ENCODE measurements at regions not wholly inside any gene's neighbourhood (a gene's known extent, or its start where the extent isn't known, plus 50 kb on each side); places are given as distances from the start of the nearest gene placed in this dataset.

DNA sequence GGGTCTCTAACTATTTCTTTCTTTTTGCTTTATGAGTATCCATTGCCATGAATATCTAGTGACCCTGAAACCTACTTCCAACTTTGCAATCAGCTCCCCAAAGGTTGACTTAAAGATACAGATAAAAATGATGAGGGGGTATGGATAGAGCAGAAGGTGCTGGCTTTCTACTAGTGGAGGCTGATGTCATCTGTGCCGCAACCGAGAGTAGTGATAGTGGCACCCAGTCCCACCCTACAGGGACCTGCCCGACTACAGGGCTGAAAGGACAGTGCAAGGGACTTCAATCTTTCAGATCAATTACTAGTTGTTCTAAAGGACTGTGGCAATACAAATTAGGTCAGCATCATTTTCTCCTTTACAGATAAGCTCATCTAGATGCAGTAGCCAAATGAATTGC is 806.0 kb downstream of the VRK1 start:
- ATAC-seq (no peak), DNase-seq (no peak)
- H3K4me3 ChIP-seq (ENCODE audit: low read length): no peak overlapping the region
- no peak overlapping the region for H3K27ac ChIP-seq (ENCODE audit: low read length)
- H3K9me3 ChIP-seq (ENCODE audit: control insufficient read depth, low read length): no peaks in the 10 kb centered on the region
- no peaks in the 10 kb centered on the region for H3K27me3 ChIP-seq (ENCODE audit: control insufficient read depth, insufficient read depth)
- 75% methylated on average over 3 of the region's 3 CpGs for WGBS
- no peaks in the 10 kb centered on the region for H3K4me1 ChIP-seq (ENCODE audit: control insufficient read depth, insufficient read depth, low read length)
- intact Hi-C loops (cut with DNase I): no loop called here

GRCh38 chr14:97604731-97605130 is 807.5 kb downstream of the VRK1 start:
- Histone ChIP-seq H3K9me3 (ENCODE audit: control insufficient read depth, low read length) (no peaks in the 10 kb centered on the region), H3K4me1 (ENCODE audit: control insufficient read depth, insufficient read depth, low read length) (no peaks in the 10 kb centered on the region), H3K27me3 (ENCODE audit: control insufficient read depth, insufficient read depth) (no peaks in the 10 kb centered on the region), H3K27ac (ENCODE audit: low read length) (no peak overlapping the region), H3K4me3 (ENCODE audit: low read length) (no peak overlapping the region)
- DNase-seq: no peak
- intact Hi-C loops (cut with DNase I): no loop called here
- ATAC-seq: no peak
- 77% methylated on average over 6 of the region's 6 CpGs for WGBS

- ATAC-seq (no peak), DNase-seq (no peak)
- intact Hi-C loops (cut with DNase I): no loop called here
- WGBS: 72% methylated on average over 3 of the region's 3 CpGs
- H3K4me1 ChIP-seq (ENCODE audit: control insufficient read depth, insufficient read depth, low read length): no peaks in the 10 kb centered on the region
- H3K9me3 ChIP-seq (ENCODE audit: control insufficient read depth, low read length): no peaks in the 10 kb centered on the region
- H3K4me3 ChIP-seq (ENCODE audit: low read length): no peak overlapping the region
- no peak overlapping the region for H3K27ac ChIP-seq (ENCODE audit: low read length)
- no peaks in the 10 kb centered on the region for H3K27me3 ChIP-seq (ENCODE audit: control insufficient read depth, insufficient read depth)
Measured at GRCh38 chr14:97618401-97618800, 821.2 kb downstream of the VRK1 start.

- no peaks in the 10 kb centered on the region for H3K4me1 ChIP-seq (ENCODE audit: control insufficient read depth, insufficient read depth, low read length)
- no peak for ATAC-seq
- H3K27ac ChIP-seq (ENCODE audit: low read length): no peak overlapping the region
- WGBS: 71% methylated on average over 1 of the region's 1 CpG
- no peak for DNase-seq
- intact Hi-C loops (cut with DNase I): no loop called here
- no peak overlapping the region for H3K4me3 ChIP-seq (ENCODE audit: low read length)
- no peaks in the 10 kb centered on the region for H3K27me3 ChIP-seq (ENCODE audit: control insufficient read depth, insufficient read depth)
- H3K9me3 ChIP-seq (ENCODE audit: control insufficient read depth, low read length): no peaks in the 10 kb centered on the region
Measured at GRCh38 chr14:97618917-97619690, 821.9 kb downstream of the VRK1 start.

DNA sequence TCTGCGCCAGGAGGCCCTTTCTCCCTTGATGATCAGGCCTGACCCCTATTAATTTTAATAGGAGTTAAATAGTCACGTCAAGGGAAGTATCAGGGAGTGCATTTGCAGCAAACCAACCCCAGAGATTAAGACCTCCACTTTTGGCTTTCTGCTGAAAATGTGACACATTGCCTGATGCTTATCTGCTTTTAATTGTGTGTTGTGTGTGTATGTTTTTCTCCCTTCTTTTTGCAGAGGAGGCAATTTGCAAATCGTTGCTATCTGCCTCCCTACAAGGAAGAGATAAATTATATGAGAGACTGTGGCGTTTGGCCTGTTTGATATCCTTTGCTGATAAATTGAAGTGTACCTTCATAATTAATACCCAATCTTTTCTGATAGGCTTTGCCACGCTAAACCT is 822.9 kb downstream of the VRK1 start:
- no peak for ATAC-seq
- Histone ChIP-seq H3K4me1 (ENCODE audit: control insufficient read depth, insufficient read depth, low read length) (no peaks in the 10 kb centered on the region), H3K9me3 (ENCODE audit: control insufficient read depth, low read length) (no peaks in the 10 kb centered on the region), H3K27me3 (ENCODE audit: control insufficient read depth, insufficient read depth) (no peaks in the 10 kb centered on the region), H3K27ac (ENCODE audit: low read length) (no peak overlapping the region), H3K4me3 (ENCODE audit: low read length) (no peak overlapping the region)
- 41% methylated on average over 5 of the region's 5 CpGs for WGBS
- intact Hi-C loops (cut with DNase I): no loop called here
- DNase-seq: no peak

GRCh38 chr14:97624985-97625384 is 827.8 kb downstream of the VRK1 start:
- intact Hi-C loops (cut with DNase I): no loop called here
- no peak for ATAC-seq
- 84% methylated on average over 1 of the region's 1 CpG for WGBS

GRCh38 chr14:97625477-97625876 is 828.3 kb downstream of the VRK1 start:
- H3K4me3 ChIP-seq (ENCODE audit: low read length): no peak overlapping the region
- WGBS: 49% methylated on average over 3 of the region's 3 CpGs
- intact Hi-C loops (cut with DNase I): no loop called here

More at GRCh38 chr14:97624985-97625384, 827.8 kb downstream of the VRK1 start:
- no peak overlapping the region for H3K27ac ChIP-seq (ENCODE audit: low read length)
- no peaks in the 10 kb centered on the region for H3K27me3 ChIP-seq (ENCODE audit: control insufficient read depth, insufficient read depth)
- H3K9me3 ChIP-seq (ENCODE audit: control insufficient read depth, low read length): no peaks in the 10 kb centered on the region
- H3K4me1 ChIP-seq (ENCODE audit: control insufficient read depth, insufficient read depth, low read length): no peaks in the 10 kb centered on the region
- H3K4me3 ChIP-seq (ENCODE audit: low read length): no peak overlapping the region
- DNase-seq: no peak

GRCh38 chr14:97626088-97626487 is 828.9 kb downstream of the VRK1 start:
- H3K27me3 ChIP-seq (ENCODE audit: control insufficient read depth, insufficient read depth): no peaks in the 10 kb centered on the region
- H3K9me3 ChIP-seq (ENCODE audit: control insufficient read depth, low read length): no peaks in the 10 kb centered on the region
- DNase-seq (no peak), ATAC-seq (no peak)
- H3K4me3 ChIP-seq (ENCODE audit: low read length): no peak overlapping the region
- intact Hi-C loops (cut with DNase I): no loop called here
- no peak overlapping the region for H3K27ac ChIP-seq (ENCODE audit: low read length)
- 63% methylated on average over 4 of the region's 4 CpGs for WGBS
- no peaks in the 10 kb centered on the region for H3K4me1 ChIP-seq (ENCODE audit: control insufficient read depth, insufficient read depth, low read length)

More at GRCh38 chr14:97625477-97625876, 828.3 kb downstream of the VRK1 start:
- ATAC-seq (no peak), DNase-seq (no peak)
- H3K9me3 ChIP-seq (ENCODE audit: control insufficient read depth, low read length): no peaks in the 10 kb centered on the region
- H3K27ac ChIP-seq (ENCODE audit: low read length): no peak overlapping the region
- H3K4me1 ChIP-seq (ENCODE audit: control insufficient read depth, insufficient read depth, low read length): no peaks in the 10 kb centered on the region
- H3K27me3 ChIP-seq (ENCODE audit: control insufficient read depth, insufficient read depth): no peaks in the 10 kb centered on the region

DNA sequence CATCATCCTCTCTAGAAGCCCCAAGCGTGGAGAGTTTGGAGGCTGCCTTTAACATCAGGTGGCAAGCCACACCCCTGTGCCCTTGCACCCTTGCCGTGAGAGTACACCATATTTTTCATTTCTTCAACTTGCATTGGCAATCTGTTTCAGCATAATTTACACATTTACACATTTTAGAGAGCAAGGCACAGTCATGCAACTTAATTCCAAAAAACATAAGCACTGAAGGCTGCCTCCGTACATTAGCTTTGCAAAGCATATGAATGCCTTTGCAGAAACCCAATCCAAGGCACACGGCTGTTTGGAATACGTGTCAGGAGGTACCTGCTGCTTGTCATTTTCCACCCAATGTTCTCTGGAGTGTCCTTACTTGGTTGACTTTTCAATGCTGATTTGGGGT is 833.1 kb downstream of the VRK1 start:
- ATAC-seq (no peak), DNase-seq (no peak)
- H3K4me1 ChIP-seq (ENCODE audit: control insufficient read depth, insufficient read depth, low read length): no peaks in the 10 kb centered on the region
- H3K27me3 ChIP-seq (ENCODE audit: control insufficient read depth, insufficient read depth): no peaks in the 10 kb centered on the region
- no peak overlapping the region for H3K27ac ChIP-seq (ENCODE audit: low read length)
- H3K9me3 ChIP-seq (ENCODE audit: control insufficient read depth, low read length): no peaks in the 10 kb centered on the region
- 63% methylated on average over 5 of the region's 5 CpGs for WGBS
- no peak overlapping the region for H3K4me3 ChIP-seq (ENCODE audit: low read length)
- intact Hi-C loops (cut with DNase I): no loop called here

GRCh38 chr14:97633131-97633738 is 836.1 kb downstream of the VRK1 start:
- no peaks in the 10 kb centered on the region for H3K4me1 ChIP-seq (ENCODE audit: control insufficient read depth, insufficient read depth, low read length)
- no peak for ATAC-seq
- no peak overlapping the region for H3K4me3 ChIP-seq (ENCODE audit: low read length)

DNA sequence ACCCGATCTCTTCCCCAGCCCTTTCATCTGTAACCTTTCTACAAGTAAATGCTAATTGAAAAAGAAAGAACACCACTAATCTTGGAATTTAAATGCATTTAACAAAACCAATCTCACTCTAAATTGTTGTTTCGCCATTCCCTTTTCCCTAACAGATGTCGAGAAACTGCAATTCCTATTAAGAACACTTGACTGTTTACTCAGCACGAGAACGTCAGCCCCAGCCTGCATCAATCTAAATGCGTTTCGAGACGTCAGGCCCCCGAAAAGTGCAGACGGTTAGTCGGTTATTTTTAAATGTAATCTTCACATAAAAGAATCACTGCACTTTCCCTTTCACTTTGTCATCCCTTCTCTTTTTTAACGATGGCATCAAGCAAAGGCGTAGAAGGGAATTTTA is 837.6 kb downstream of the VRK1 start:
- ATAC-seq (no peak), DNase-seq (no peak)
- 35% methylated on average over 13 of the region's 13 CpGs for WGBS
- no peaks in the 10 kb centered on the region for H3K9me3 ChIP-seq (ENCODE audit: control insufficient read depth, low read length)
- no peaks in the 10 kb centered on the region for H3K27me3 ChIP-seq (ENCODE audit: control insufficient read depth, insufficient read depth)
- H3K4me3 ChIP-seq (ENCODE audit: low read length): no peak overlapping the region
- intact Hi-C loops (cut with DNase I): no loop called here
- no peaks in the 10 kb centered on the region for H3K4me1 ChIP-seq (ENCODE audit: control insufficient read depth, insufficient read depth, low read length)
- no peak overlapping the region for H3K27ac ChIP-seq (ENCODE audit: low read length)

More at GRCh38 chr14:97633131-97633738, 836.1 kb downstream of the VRK1 start:
- 83% methylated on average over 4 of the region's 4 CpGs for WGBS
- intact Hi-C loops (cut with DNase I): no loop called here
- H3K27me3 ChIP-seq (ENCODE audit: control insufficient read depth, insufficient read depth): no peaks in the 10 kb centered on the region
- DNase-seq: no peak
- no peaks in the 10 kb centered on the region for H3K9me3 ChIP-seq (ENCODE audit: control insufficient read depth, low read length)
- no peak overlapping the region for H3K27ac ChIP-seq (ENCODE audit: low read length)
